ENCODE measurements at regions not wholly inside any gene's neighbourhood (a gene's known extent, or its start where the extent isn't known, plus 50 kb on each side); places are given as distances from the start of the nearest gene placed in this dataset.

DNA sequence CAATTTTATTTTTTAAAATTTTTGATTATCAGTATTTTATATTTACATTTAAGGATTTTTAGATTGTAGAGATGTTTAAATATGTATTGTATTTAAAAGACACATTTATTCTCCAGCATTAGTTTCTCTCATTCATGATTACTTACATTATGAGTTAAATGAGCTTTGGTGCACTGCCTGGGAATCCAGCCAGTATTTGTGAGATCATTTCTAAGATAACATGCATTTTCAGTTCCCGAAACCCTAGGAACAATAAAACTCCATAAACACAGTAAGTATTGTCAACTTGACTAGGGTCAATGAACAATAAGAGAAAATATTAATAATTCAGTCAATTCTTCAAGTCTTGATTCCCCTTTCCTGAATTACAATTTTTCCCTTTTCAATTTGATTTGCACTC, 403.3 kb downstream of the PLK2 start:
- TF ChIP-seq, protein P1, sequence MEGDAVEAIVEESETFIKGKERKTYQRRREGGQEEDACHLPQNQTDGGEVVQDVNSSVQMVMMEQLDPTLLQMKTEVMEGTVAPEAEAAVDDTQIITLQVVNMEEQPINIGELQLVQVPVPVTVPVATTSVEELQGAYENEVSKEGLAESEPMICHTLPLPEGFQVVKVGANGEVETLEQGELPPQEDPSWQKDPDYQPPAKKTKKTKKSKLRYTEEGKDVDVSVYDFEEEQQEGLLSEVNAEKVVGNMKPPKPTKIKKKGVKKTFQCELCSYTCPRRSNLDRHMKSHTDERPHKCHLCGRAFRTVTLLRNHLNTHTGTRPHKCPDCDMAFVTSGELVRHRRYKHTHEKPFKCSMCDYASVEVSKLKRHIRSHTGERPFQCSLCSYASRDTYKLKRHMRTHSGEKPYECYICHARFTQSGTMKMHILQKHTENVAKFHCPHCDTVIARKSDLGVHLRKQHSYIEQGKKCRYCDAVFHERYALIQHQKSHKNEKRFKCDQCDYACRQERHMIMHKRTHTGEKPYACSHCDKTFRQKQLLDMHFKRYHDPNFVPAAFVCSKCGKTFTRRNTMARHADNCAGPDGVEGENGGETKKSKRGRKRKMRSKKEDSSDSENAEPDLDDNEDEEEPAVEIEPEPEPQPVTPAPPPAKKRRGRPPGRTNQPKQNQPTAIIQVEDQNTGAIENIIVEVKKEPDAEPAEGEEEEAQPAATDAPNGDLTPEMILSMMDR (IDR thresholded peaks at IDR 0.05), result no peak
- TF ChIP-seq EP300 (IDR thresholded peaks at IDR 0.05), result no peak

All from stomach (tissue), 4 donors.